Lower lobe of right lung (tissue), 2 donors: ENCODE measurements at regions not wholly inside any gene's neighbourhood (a gene's known extent, or its start where the extent isn't known, plus 50 kb on each side); places are given as distances from the start of the nearest gene placed in this dataset.

Experiments used
- ATAC-seq, 2 donors: fragments of 200-7000 bp; cut with Tn5 transposase; one replicate each; pipeline ENCODE4 v1.9.1; 2020 to 2022; ENCODE audit warnings: mild to moderate bottlenecking in 2 of 2, moderate library complexity in 2 of 2
- DNase-seq: peaks from one replicate; pipeline ENCODE4 v3.0.0-alpha.2; 2020
- H3K27ac ChIP-seq: fragments of 200-600 bp; one replicate; pipeline ENCODE4 v1.8.0; 2022
- H3K27me3 ChIP-seq: fragments of 200-600 bp; one replicate; pipeline ENCODE4 v1.8.0; 2022; ENCODE audit warnings: low read depth
- H3K36me3 ChIP-seq: fragments of 200-600 bp; one replicate; pipeline ENCODE4 v1.8.0; 2022; ENCODE audit warnings: mild to moderate bottlenecking
- H3K4me1 ChIP-seq: fragments of 200-600 bp; one replicate; pipeline ENCODE4 v1.8.0; 2022
- H3K4me3 ChIP-seq: fragments of 200-600 bp; one replicate; pipeline ENCODE4 v1.8.0; 2022; ENCODE audit warnings: mild to moderate bottlenecking
- H3K9me3 ChIP-seq: fragments of 200-600 bp; one replicate; pipeline ENCODE4 v1.8.0; 2022
- intact Hi-C: fragments of 100-400 bp; cut with DNase I; formaldehyde crosslinking; loops from one replicate; pipeline ENCODE4 v1.11.0; 2022
- TF ChIP-seq, protein P1 (sequence below): fragments of 200-600 bp; IDR thresholded peaks from one replicate; pipeline ENCODE4 v1.8.0; 2022; ENCODE audit warnings: antibody characterized with exemption, mild to moderate bottlenecking
- donor health status: DM: no; HTN: yes; CAD: no; lungs with severe emphysema.

DNA sequence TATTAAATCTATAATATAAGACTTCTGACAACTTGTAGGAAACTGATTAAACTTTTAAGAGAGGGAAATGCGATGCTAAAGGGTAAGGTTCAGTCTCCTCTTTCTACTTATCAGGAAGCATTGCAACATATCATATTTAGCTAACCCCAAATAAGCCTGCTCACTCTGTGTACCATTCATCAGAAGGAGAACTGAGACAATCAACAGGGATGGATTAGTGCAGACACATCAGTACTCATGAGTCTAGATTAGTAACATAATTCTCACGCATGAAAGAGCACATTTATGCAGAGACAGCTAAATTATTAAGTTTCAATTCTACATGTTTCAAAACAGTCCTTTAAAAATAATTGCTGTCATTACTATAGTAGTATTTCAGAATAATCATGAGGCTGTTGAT lies 354.2 kb upstream of the ZWINT start:
- ATAC-seq: no peak
- H3K4me3 ChIP-seq: no peak overlapping the region
- no peak overlapping the region for H3K27ac ChIP-seq
- H3K4me1 ChIP-seq: no peaks in the 10 kb centered on the region
- no peaks in the 10 kb centered on the region for H3K27me3 ChIP-seq
- DNase-seq: no peak
- intact Hi-C loops: no loop called here
- TF ChIP-seq, protein P1, sequence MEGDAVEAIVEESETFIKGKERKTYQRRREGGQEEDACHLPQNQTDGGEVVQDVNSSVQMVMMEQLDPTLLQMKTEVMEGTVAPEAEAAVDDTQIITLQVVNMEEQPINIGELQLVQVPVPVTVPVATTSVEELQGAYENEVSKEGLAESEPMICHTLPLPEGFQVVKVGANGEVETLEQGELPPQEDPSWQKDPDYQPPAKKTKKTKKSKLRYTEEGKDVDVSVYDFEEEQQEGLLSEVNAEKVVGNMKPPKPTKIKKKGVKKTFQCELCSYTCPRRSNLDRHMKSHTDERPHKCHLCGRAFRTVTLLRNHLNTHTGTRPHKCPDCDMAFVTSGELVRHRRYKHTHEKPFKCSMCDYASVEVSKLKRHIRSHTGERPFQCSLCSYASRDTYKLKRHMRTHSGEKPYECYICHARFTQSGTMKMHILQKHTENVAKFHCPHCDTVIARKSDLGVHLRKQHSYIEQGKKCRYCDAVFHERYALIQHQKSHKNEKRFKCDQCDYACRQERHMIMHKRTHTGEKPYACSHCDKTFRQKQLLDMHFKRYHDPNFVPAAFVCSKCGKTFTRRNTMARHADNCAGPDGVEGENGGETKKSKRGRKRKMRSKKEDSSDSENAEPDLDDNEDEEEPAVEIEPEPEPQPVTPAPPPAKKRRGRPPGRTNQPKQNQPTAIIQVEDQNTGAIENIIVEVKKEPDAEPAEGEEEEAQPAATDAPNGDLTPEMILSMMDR: no peak
- no peaks in the 10 kb centered on the region for H3K36me3 ChIP-seq
- H3K9me3 ChIP-seq: no peaks in the 10 kb centered on the region

DNA sequence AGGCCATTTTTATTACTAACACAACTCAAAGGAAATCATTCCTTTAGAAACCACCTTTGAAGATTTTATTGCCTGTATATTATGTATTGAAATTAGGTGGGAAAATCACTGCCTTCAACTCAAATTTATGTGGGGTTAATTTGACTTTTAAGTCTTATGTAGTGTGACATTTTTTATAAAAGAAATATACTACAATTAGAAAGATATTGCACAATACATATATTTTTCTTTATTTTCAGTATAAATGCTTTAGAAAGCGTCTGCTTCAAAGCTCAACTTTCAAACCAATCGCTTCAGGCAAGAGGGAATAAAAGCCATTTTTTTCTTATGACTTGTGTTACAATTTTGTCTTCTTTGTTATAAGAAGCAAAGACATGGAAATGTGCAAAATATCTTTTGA lies 337.4 kb upstream of the ZWINT start:
- intact Hi-C loops: no loop called here
- TF ChIP-seq, protein P1: no peak

DNA sequence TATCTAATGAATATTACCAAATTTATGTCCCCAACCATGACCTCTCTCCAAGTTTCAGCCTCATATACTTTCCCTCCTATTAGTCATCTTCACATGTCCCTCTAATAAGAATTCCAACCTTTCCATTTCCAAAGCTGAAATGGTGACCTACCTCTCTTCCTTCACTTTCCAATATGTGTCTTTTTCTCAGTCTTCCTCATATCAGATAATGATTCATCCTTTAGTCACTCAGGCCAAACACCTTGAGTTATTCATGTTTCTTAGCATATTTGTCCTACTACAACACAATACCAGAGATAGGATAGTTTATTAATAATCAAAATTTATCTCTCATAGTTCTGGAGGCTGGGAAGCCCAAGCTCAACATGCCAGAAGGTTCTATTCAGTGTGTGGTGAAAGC lies 318.5 kb upstream of the ZWINT start:
- Histone ChIP-seq H3K4me3 (no peak overlapping the region), H3K4me1 (no peaks in the 10 kb centered on the region), H3K36me3 (no peaks in the 10 kb centered on the region), H3K27me3 (no peaks in the 10 kb centered on the region), H3K27ac (no peak overlapping the region), H3K9me3 (no peaks in the 10 kb centered on the region)
- intact Hi-C loops: no loop called here
- ATAC-seq (no peak), DNase-seq (no peak)
- TF ChIP-seq, protein P1: no peak

More for the DNA sequence above, 337.4 kb upstream of the ZWINT start:
- Histone ChIP-seq H3K36me3 (no peaks in the 10 kb centered on the region), H3K9me3 (no peaks in the 10 kb centered on the region), H3K4me3 (no peak overlapping the region), H3K27ac (no peak overlapping the region), H3K4me1 (no peaks in the 10 kb centered on the region), H3K27me3 (no peaks in the 10 kb centered on the region)
- ATAC-seq (no peak), DNase-seq (no peak)

DNA sequence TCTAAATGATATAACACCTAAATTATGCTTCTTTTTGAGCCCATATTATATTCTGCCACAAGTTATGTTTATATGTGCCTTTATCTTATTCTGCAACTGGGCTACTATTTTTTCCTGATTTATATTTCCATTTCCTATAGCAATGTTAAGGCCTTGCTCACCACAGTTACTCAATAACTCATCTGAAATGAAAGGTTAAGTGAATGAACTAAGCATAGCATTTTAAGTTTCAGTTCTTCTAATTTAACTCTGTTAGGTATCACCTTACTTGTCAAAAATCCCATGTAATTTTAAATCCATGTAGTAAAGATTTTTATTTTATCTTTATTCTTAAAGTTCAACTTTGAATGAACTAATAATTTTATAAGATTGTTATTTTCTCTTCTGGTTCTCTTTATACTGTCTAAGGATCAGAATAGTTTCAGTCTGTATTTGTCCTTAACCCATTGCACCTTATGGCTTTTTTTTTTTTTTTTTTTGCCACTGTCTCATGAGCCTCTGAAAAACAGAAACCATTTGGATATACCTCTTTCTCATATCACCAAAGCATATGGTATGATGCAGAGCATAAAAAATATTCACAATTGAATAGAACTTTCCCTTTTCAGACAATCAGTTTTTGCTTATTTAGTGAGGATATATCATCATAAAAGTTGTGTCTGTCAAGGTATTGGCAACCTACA lies 301.8 kb upstream of the ZWINT start:
- DNase-seq (no peak), ATAC-seq (no peak)
- H3K4me1 ChIP-seq: no peaks in the 10 kb centered on the region
- TF ChIP-seq, protein P1: no peak
- no peaks in the 10 kb centered on the region for H3K27me3 ChIP-seq
- no peaks in the 10 kb centered on the region for H3K9me3 ChIP-seq
- H3K27ac ChIP-seq: no peak overlapping the region
- H3K4me3 ChIP-seq: no peak overlapping the region
- intact Hi-C loops: no loop called here
- no peaks in the 10 kb centered on the region for H3K36me3 ChIP-seq

DNA sequence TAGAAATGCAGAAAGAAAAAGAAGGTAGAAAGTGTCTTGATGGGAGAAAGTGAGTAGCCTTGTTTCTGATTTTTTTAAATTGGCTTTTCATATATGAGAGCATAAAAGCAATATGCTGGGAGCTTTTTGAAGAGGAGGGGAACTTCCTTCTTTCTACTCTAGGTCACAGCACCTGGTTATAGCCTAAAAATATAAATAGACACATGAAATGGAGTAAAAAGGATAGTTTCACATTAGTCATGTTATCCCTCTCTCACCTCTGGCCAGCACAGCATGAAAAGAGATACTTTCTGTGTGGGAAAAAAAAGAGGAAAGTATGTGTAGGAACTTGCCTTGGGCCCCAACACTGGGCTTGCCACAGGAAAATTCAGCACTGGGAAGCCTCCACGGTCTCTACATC lies 292.2 kb upstream of the ZWINT start:
- Histone ChIP-seq H3K4me3 (no peak overlapping the region), H3K4me1 (no peaks in the 10 kb centered on the region), H3K27me3 (no peaks in the 10 kb centered on the region), H3K27ac (no peak overlapping the region), H3K9me3 (peaks cover 10% of the 10 kb centered on the region), H3K36me3 (no peaks in the 10 kb centered on the region)
- DNase-seq: no peak
- TF ChIP-seq, protein P1: no peak
- intact Hi-C loops: no loop called here
- no peak for ATAC-seq
